22Rv1 (cell line): ENCODE measurements at regions not wholly inside any gene's neighbourhood (a gene's known extent, or its start where the extent isn't known, plus 50 kb on each side); places are given as distances from the start of the nearest gene placed in this dataset.

ENCODE experiments used
- CTCF ChIP-seq: fragments of 450-650 bp; IDR thresholded peaks from 2 replicates; pipeline ENCODE4 v1.5.1; 2017; ENCODE audit warnings: mild to moderate bottlenecking
- ZFX ChIP-seq: fragments of 450-650 bp; IDR thresholded peaks from 2 replicates; pipeline ENCODE4 v1.6.1; 2017; ENCODE audit warnings: antibody characterized with exemption, borderline replicate concordance

GRCh38 chr9:1221298-1221697, 171.1 kb downstream of the DMRT2 start:
- TF ChIP-seq ZFX (no peak), CTCF (no peak)
